Heart right ventricle (tissue), 16 donors: ENCODE measurements at regions not wholly inside any gene's neighbourhood (a gene's known extent, or its start where the extent isn't known, plus 50 kb on each side); places are given as distances from the start of the nearest gene placed in this dataset.

ENCODE experiments used
- ATAC-seq, 8 donors: fragments of 200-7000 bp; cut with Tn5 transposase; one replicate each; pipeline ENCODE4 v1.9.1; 2020; ENCODE audit warnings: mild to moderate bottlenecking in 8 of 8, moderate library complexity in 8 of 8, moderate number of reproducible peaks in 1 of 8
- DNase-seq, 2 donors: peaks; one replicate each; pipeline ENCODE4 v3.0.0-alpha.2; 2020
- H3K27ac ChIP-seq, 10 donors: fragments of 200-600 bp; sonication (generic) in 2 of 10; one replicate each; pipeline versions ENCODE4 v1.5.0 to v1.8.0; 2020 to 2022; ENCODE audit warnings: mild to moderate bottlenecking in 3 of 10
- H3K27me3 ChIP-seq, 7 donors: fragments of 200-600 bp; one replicate each; pipeline ENCODE4 v1.8.0; 2021 to 2022; ENCODE audit warnings: mild to moderate bottlenecking in 2 of 7
- H3K36me3 ChIP-seq, 9 donors: fragments of 200-600 bp; sonication (generic) in 1 of 9; one replicate each; pipeline versions ENCODE4 v1.5.0 to v1.8.0; 2020 to 2022; ENCODE audit warnings: mild to moderate bottlenecking in 2 of 9
- H3K4me1 ChIP-seq, 9 donors: fragments of 200-600 bp; sonication (generic) in 1 of 9; one replicate each; pipeline versions ENCODE4 v1.5.0 to v1.8.0; 2020 to 2022; ENCODE audit warnings: mild to moderate bottlenecking in 4 of 9
- H3K4me3 ChIP-seq, 10 donors: fragments of 200-600 bp; sonication (generic) in 2 of 10; one replicate each; pipeline versions ENCODE4 v1.5.0 to v1.8.0; 2020 to 2022; ENCODE audit warnings: mild to moderate bottlenecking in 7 of 10, moderate library complexity in 2 of 10
- H3K9me3 ChIP-seq, 11 donors: fragments of 200-600 bp in 10 of 11; sonication (generic) in 2 of 11; one replicate each; pipeline versions ENCODE4 v1.5.0 to v1.8.0; 2013 to 2022; ENCODE audit warnings: mild to moderate bottlenecking in 2 of 11, control low read depth in 1 of 11, moderate library complexity in 1 of 11
- WGBS, 2 donors: extraction: QIAGEN DNeasy Blood & Tissue Kit; methylation state at CpG; one replicate each; pipeline ENCODE4 v1.1.7; 2013; ENCODE audit warnings: inconsistent platforms in 1 of 2; 5-methylcytosine and 5-hydroxymethylcytosine counted together
- intact Hi-C, 10 donors: fragments of 100-400 bp; cut with DNase I; formaldehyde crosslinking; loops; one replicate each; pipeline versions ENCODE4 v1.11.1 to v1.14.2; 2022
- TF ChIP-seq, protein P1 (sequence below), 9 donors: fragments of 200-600 bp; sonication (generic) in 2 of 9; IDR thresholded peaks; one replicate each; pipeline versions ENCODE4 v1.5.0 to v1.8.0; 2021 to 2022; ENCODE audit warnings: antibody characterized with exemption in 9 of 9, mild to moderate bottlenecking in 5 of 9, moderate library complexity in 1 of 9
- donor health status: Arrhythmogenic right ventricular cardiomyopathy.
- donor health status: ischemic (EF 13 %, LVEDD 7.1; RV severe dilation, severe dysfunction).
- donor health status: healthy with polysubstance abuse.
- donor health status: DM: no; HTN: yes; CAD: no.
- donor health status: DM: no; HTN: no; CAD: no.
- donor health status: ischemic (EF 25% LVEDD 6.9; RV normal size, moderate dysfunction).
- donor health status: ischemic (EF 25% LVEDD 5.7; RV mildly dilated, moderate dysfunction).
- donor health status: healthy.
- donor health status: DM: yes; HTN: yes; CAD: no.
- donor health status: Ischemic cardiomyopathy.
- donor health status: ischemic (EF 35%, LVEDD 5.7; RV mildly dilated, moderate dysfunction).
- donor health status: nonischemic (EF 11% LVEDD 7.7; RV severe dilation, severe dysfunction).
- donor health status: DM: yes; HTN: yes; CAD: no.
- donor health status: PGD.
- donor health status: ischemic (EF 29% LVEDD 5.4; RV normal size, mild dysfunction).
- donor health status: nonischemic (EF 23%, LVEDD 6.1; RV moderate dilation, normal function).

DNA sequence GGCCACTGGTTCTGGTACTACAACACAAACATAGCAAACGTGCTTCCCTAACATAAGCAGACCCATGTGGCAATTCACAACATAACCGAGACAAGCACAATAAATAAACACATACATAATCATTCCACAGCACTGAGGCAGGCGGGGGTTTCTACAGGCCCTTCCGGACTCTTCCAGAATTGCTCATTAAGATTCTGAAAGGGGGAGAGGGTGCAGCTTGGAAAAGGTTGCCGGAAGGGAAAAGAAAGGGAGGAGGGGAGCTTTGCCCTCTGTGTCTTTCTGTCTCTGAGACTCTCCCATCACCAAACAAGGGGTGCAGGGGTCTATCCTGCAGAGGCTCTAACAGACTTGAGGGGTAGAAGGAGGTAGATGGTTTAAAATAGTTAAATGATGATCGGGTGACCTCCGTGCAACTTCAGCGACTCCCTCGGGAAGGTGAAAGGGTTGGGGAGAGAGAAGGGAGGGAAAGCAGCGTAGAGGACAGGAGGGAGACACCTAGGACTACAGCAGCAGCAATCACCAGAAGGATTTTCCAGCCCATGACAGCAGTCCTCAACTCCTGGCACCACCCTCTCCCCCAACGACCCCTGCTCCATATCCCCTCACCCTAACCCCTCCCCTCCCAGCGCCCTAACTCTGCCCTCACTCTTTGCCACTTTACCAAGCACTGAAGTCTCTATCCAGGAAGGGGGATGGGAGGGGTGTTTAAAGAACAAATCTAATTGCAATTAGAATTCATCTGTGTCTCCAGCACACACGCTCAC, 365.5 kb upstream of the ESRRG start:
- TF ChIP-seq, protein P1, sequence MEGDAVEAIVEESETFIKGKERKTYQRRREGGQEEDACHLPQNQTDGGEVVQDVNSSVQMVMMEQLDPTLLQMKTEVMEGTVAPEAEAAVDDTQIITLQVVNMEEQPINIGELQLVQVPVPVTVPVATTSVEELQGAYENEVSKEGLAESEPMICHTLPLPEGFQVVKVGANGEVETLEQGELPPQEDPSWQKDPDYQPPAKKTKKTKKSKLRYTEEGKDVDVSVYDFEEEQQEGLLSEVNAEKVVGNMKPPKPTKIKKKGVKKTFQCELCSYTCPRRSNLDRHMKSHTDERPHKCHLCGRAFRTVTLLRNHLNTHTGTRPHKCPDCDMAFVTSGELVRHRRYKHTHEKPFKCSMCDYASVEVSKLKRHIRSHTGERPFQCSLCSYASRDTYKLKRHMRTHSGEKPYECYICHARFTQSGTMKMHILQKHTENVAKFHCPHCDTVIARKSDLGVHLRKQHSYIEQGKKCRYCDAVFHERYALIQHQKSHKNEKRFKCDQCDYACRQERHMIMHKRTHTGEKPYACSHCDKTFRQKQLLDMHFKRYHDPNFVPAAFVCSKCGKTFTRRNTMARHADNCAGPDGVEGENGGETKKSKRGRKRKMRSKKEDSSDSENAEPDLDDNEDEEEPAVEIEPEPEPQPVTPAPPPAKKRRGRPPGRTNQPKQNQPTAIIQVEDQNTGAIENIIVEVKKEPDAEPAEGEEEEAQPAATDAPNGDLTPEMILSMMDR (IDR thresholded peaks at IDR 0.05) = no peak
- Histone ChIP-seq H3K27ac (peak overlapping the region in 8 of 10 donors; percentile 76 to 93 (median 90)), H3K9me3 (no peaks in the 10 kb centered on the region), H3K27me3 (peaks cover 0 to 23% (median 3%) of the 10 kb centered on the region in 7 donors), H3K4me3 (peak overlapping the region in 9 of 10 donors; percentile 44 to 66 (median 52)), H3K36me3 (no peaks in the 10 kb centered on the region), H3K4me1 (peaks cover 0 to 11% (median 3%) of the 10 kb centered on the region in 9 donors)
- DNase-seq = no peak
- 3 to 10% methylated on average over 12 to 13 of the region's 13 CpGs for WGBS, 2 donors
- peak; percentile 6 to 72 (median 43) for ATAC-seq
- intact Hi-C loops = loop anchor here in 2 of 10 donors (10.0 kb wide), 1 partner anchor 334 kb away; no protein-coding TSS in a partner anchor

DNA sequence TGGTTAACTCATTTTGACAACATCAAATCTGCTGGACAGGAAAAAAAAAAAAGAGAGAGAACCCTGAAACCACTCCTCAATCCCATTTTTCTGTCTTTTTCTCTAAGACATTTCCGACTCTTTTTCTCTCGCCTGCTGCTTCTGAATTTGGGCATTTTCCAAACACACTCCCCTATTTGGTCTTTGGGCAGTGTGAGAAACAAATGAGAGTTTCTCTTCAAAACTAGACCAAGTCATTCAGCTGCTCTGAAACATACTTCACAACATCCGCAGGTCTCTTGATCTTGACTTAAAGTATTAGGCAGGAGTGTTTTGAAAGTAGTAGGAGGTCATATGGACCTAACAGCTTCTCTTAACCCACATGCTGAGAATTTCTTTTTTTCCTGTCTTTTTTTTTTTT, 364.8 kb upstream of the ESRRG start:
- Histone ChIP-seq H3K4me3 (peak overlapping the region in 5 of 10 donors; percentile 49 to 66 (median 57)), H3K27me3 (peaks cover 0 to 23% (median 3%) of the 10 kb centered on the region in 7 donors), H3K4me1 (peaks cover 0 to 11% (median 3%) of the 10 kb centered on the region in 9 donors), H3K9me3 (no peaks in the 10 kb centered on the region), H3K36me3 (no peaks in the 10 kb centered on the region), H3K27ac (peak overlapping the region in 6 of 10 donors; percentile 76 to 93 (median 90))
- intact Hi-C loops = loop anchor here in 2 of 10 donors (10.0 kb wide), 1 partner anchor 333 kb away; no protein-coding TSS in a partner anchor
- ATAC-seq (no peak), DNase-seq (no peak)
- 48 to 62% methylated on average over 3 of the region's 3 CpGs for WGBS, 2 donors
- TF ChIP-seq, protein P1 (IDR thresholded peaks at IDR 0.05) = no peak

DNA sequence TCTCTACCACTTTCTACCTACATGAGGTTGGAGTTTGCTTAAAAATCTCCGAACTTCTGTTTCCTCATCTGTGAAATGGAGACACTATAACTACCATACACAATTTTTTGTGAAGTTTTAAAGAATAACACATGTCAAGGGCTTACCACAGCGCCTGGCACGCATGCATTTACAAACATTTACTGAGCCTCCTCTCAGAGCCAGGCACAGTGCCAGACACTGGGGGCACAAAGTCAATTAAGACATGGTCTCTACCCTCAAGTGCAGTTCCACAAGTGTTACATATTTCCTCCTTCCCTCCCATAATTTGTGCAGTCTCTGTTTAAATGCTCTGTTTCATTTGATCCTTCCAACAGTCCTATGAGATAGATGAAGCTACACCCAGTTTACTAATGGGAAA, 356.4 kb upstream of the ESRRG start:
- H3K9me3 ChIP-seq = no peaks in the 10 kb centered on the region
- intact Hi-C loops = loop anchor here in 3 of 10 donors (5.0 to 10.0 kb wide), 2 partner anchors 325 to 327 kb away; no protein-coding TSS in a partner anchor
- TF ChIP-seq, protein P1 (IDR thresholded peaks at IDR 0.05) = no peak
- H3K4me1 ChIP-seq = peaks cover 0 to 15% (median 0%) of the 10 kb centered on the region in 9 donors
- peak overlapping the region in 1 of 10 donors; percentile 46 for H3K4me3 ChIP-seq
- ATAC-seq = no peak
- 74 to 79% methylated on average over 3 of the region's 3 CpGs for WGBS, 2 donors
- no peaks in the 10 kb centered on the region for H3K36me3 ChIP-seq
- H3K27me3 ChIP-seq = no peaks in the 10 kb centered on the region
- no peak for DNase-seq
- peak overlapping the region in 1 of 10 donors; percentile 66 for H3K27ac ChIP-seq

DNA sequence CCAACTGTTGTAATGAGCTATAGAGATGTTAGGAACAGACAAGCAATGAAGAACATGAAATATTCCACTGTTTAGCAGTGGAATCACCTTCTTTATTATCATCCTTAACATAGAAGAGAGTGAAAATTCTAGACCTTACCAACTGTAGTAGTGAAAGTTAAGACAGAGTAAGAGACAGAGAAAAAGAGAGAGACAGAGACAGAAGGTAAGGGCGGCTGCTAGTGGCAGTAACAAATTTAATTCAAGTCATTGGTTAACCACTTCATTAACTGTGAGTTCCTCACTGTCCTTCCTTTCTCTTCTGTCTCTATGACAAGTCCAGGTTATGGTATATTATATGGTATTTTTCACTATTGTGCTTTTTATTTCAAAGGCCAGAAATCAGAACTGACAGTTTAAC, 355.7 kb upstream of the ESRRG start:
- intact Hi-C loops = loop anchor here in 3 of 10 donors (5.0 to 10.0 kb wide), 2 partner anchors 324 to 327 kb away; no protein-coding TSS in a partner anchor
- Histone ChIP-seq H3K9me3 (no peaks in the 10 kb centered on the region), H3K36me3 (no peaks in the 10 kb centered on the region), H3K4me1 (peaks cover 0 to 15% (median 0%) of the 10 kb centered on the region in 9 donors), H3K27me3 (no peaks in the 10 kb centered on the region), H3K27ac (peak overlapping the region; percentile 0 to 76 (median 54)), H3K4me3 (peak overlapping the region in 6 of 10 donors; percentile 28 to 48 (median 40))
- TF ChIP-seq, protein P1 (IDR thresholded peaks at IDR 0.05) = peak in 1 of 9 donors; percentile 20
- ATAC-seq = peak in 4 of 8 donors; percentile 30 to 68 (median 63)
- WGBS, 2 donors = 24 to 45% methylated on average over 1 of the region's 1 CpG
- no peak for DNase-seq
